Cerebellar cortex (tissue), 1 donor: ENCODE measurements at regions not wholly inside any gene's neighbourhood (a gene's known extent, or its start where the extent isn't known, plus 50 kb on each side); places are given as distances from the start of the nearest gene placed in this dataset.
"Not testable (repeated sequence)": the region's sequence is repeated elsewhere in the genome, so short reads cannot be mapped to it uniquely, and the experiment has no call there.

Experiments
- DNase-seq: peaks from one replicate; pipeline ENCODE4 v3.0.0-alpha.2; 2015; ENCODE audit warnings: low spot score

GRCh38 chr2:203631068-203631757, 75.2 kb upstream of the CD28 start:
- no peak for DNase-seq

- no peak for DNase-seq
Observed at GRCh38 chr2:203636588-203637470, 69.6 kb upstream of the CD28 start.

GRCh38 chr2:203637471-203638167, 68.8 kb upstream of the CD28 start:
- DNase-seq = no peak

DNA sequence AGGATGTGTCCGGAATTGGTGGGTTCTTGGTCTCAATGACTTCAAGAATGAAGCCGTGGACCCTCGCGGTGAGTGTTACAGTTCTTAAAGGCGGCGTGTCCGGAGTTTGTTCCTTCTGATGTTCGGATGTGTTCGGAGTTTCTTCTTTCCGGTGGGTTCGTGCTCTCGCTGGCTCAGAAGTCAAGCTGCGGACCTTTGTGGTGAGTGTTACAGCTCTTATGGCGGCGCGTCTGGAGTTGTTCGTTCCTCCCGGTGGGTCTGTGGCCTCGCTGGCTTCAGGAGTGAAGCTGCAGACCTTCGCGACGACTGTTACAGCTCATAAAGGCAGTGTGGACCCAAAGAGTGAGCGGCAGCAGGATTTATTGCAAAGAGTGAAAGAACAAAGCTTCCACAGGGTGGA, 64.6 kb upstream of the CD28 start:
- not testable (repeated sequence) for DNase-seq

DNA sequence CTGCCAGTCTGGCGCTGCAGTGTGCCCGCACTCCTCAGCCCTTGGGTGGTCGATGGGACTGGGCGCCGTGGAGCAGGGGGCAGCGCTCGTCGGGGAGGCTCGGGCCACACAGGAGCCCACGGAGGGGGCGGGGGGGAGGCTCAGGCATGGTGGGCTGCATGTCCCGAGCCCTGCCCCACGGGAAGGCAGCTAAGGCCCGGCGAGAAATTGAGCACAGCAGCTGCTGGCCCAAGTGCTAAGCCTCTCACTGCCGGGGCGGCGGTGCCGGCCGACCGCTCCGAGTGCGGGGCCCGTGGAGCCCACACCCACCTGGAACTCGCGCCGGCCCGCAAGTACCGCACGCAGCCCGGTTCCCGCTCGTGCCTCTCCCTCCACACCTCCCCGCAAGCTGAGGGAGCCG, 63.6 kb upstream of the CD28 start:
- not testable (repeated sequence) for DNase-seq

DNA sequence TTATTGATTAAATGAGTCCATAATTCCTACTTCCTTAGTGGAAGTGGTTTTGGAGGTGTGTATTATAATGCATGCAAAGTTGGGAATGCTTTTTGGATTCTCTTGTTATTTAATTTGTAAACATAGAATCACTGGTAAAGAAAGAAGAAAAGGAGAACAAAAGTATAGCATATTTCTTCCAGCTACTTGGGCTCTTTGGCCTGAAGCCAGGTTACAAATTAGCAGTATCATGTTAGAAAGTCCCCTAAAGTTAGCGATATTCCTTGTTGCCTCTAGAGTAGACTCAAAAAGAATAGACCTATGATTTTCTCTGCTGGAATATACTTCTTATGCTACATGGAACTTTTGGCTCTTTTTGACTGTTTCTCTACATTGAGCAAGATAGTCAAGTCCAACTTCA, 60.6 kb upstream of the CD28 start:
- DNase-seq = no peak

- DNase-seq = no peak
Observed at GRCh38 chr2:203646266-203646864, 60.1 kb upstream of the CD28 start.

DNA sequence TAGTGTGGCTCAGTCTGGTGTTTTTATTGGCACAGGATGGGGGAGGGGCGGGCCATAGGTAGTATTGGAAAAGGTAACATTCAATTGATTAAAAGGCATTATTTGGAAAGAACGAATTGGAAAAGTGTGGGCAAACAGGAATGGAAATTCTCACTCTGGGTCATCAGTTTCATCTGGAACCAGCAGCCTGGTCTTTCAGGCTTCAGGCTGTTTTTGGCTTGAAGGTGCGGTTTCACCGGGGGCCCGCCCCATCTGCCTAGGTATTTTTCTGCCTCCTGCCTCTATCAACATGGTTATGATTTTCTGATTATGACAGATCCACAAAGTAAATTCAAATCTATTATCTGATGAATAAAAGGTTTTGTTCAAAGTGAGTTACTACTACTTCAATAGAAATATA, 59.5 kb upstream of the CD28 start:
- DNase-seq = no peak

GRCh38 chr2:203647579-203647978, 58.9 kb upstream of the CD28 start:
- DNase-seq = no peak

DNA sequence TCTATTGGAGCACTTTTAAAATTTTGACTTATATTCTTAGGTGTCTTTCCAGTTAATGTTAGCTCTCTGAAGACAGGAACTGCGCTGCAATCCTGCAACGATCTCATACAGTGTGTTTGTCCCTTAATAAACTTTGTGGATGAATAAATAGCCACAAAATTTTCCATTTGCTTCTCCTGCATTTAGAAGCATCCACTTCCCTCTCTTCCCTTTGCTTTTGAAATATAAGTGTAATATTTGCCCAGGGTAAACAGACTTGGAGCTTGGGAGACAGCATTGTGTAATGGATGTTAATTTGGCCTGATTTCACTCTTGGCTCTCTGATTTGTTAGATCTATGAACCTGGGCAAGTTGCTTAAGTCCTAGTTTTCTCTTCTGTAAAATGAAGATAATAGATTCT, 58.2 kb upstream of the CD28 start:
- DNase-seq = no peak

- DNase-seq = no peak
Observed at GRCh38 chr2:203649176-203649814, 57.1 kb upstream of the CD28 start.

GRCh38 chr2:203650860-203651613, 55.4 kb upstream of the CD28 start:
- peak; percentile 9 for DNase-seq

GRCh38 chr2:203651621-203652020, 54.8 kb upstream of the CD28 start:
- no peak for DNase-seq

- no peak for DNase-seq
Observed at GRCh38 chr2:203654826-203655225, 51.6 kb upstream of the CD28 start.

DNA sequence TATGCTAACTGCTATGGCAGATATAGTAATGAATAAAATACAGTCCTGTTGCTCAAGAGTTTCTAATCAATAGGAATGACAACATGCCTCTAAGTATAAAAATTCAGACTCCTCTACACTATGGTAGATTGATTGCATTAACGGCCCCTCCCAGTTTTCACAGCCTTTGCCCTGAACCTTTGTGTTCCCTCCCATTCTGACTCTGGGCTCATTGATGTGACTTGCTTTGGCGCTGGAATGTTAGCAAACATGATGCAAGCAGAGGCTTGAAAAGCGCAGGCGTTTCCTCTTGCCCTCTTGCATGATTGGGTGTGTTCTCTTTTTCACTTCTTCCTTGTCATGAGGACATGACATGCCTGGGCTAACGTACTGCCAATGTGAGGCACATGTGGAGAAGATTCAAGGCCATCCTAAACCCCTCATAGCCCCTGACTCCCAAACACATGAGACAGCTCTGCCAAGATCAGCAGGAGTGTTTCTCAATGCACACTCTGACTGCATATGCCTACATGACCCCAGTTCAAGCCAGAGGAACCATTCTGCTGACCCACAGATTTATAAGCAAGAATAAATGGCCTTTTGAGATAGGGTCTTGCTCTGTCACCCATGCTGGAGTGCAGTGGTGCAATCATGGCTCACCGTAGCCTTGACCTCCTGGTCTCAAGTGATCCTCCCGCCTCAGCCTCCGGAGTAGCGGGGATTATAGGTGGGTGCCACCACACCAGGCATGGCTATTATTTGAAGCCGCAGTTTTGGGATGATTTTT, 49.7 kb upstream of the CD28 start:
- DNase-seq = no peak
